ENCODE measurements at regions not wholly inside any gene's neighbourhood (a gene's known extent, or its start where the extent isn't known, plus 50 kb on each side); places are given as distances from the start of the nearest gene placed in this dataset.

GRCh38 chr13:76043874-76044273, 407.7 kb downstream of the LMO7 start:
- no peak for DNase-seq (ENCODE audit: low read depth in 4 of 4, low spot score in 3 of 4)

DNA sequence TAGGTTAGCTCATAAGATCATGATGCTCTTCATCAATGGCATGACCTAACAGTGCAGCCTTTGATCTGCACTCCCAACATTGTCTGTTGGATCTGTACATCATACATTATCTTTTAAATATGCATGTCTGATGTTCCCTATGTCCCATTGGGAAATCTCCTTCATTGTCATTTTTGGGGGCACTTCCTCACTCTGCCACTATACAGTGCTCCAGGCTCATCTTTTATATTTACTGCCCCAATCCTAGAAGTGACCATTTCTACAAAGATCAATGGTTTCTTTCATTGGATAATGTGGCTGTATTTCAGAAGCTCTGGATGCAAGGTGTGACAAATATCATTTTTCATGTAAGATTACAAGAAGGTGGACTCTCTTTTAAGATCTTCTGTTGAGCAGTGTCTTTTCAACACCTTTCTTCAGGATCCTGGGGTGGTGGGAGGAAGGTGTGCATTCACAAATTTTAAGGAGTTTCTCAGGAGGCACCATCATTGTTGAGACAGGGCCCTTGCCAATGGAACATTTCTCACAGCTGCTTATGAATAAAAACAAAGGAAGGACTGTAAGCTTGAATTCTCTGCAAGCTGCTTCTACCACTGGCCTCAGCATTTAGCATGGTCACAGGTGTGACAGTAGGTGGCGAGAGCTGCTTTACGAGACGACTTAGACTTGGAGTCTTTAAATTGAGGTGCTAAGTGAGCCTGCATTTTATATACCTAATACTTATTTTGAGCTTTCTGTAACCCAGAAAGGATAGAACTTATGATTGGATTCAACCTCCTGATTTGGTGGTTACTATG, 403.0 kb downstream of the LMO7 start:
- DNase-seq (ENCODE audit: low read depth in 4 of 4, low spot score in 3 of 4), result no peak

- DNase-seq (ENCODE audit: low read depth in 4 of 4, low spot score in 3 of 4), result no peak
Observed at GRCh38 chr13:76036176-76036575, 400.0 kb downstream of the LMO7 start.

DNA sequence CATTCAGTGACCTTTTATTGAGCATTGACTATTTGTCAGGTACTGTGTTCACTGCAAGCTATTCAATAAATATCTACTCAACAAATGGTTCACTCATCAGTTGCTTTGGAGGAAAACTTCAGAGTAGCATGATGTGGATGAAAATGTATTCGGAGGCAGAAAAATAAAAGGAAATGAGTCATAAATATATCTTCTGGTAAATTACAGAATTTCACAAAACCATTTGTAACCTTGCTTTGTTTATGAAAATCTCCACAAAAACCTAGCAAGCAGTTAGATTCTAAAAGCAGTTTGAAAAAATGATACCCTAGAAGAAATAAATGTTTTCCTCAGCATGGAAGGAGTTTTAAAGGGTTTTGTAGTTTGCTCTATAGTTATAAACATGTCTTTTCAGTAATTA, 399.6 kb downstream of the LMO7 start:
- no peak for DNase-seq (ENCODE audit: low read depth in 4 of 4, low spot score in 3 of 4)

- DNase-seq (ENCODE audit: low read depth in 4 of 4, low spot score in 3 of 4), result no peak
Observed at GRCh38 chr13:76029706-76030105, 393.6 kb downstream of the LMO7 start.

- DNase-seq (ENCODE audit: low read depth in 4 of 4, low spot score in 3 of 4), result no peak
Observed at GRCh38 chr13:76029088-76029487, 393.0 kb downstream of the LMO7 start.

DNA sequence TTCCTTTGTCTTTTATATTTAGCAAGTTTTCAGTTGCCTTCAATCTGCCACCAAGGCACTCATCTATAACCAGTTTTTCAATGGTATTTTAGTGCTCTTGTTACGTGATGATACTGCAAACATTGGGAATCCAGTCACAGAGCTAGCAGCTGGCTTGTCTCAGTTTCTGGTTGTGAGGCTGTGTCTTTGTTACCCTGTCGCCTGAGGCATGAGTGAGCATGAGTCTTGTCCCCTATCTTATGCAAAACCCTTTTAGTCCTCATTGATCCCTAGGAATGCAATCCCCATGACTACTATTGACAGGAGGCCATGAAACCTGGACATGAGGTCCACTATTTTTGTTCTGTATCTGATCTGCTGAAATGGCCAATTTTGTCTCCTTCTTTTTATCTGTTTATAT, 391.0 kb downstream of the LMO7 start:
- no peak for DNase-seq (ENCODE audit: low read depth in 4 of 4, low spot score in 3 of 4)

GRCh38 chr13:76025392-76025791, 389.3 kb downstream of the LMO7 start:
- DNase-seq (ENCODE audit: low read depth in 4 of 4, low spot score in 3 of 4), result no peak

- DNase-seq (ENCODE audit: low read depth in 4 of 4, low spot score in 3 of 4), result no peak
Observed at GRCh38 chr13:76024151-76024550, 388.0 kb downstream of the LMO7 start.

GRCh38 chr13:76023652-76024051, 387.5 kb downstream of the LMO7 start:
- DNase-seq (ENCODE audit: low read depth in 4 of 4, low spot score in 3 of 4), result no peak

- DNase-seq (ENCODE audit: low read depth in 4 of 4, low spot score in 3 of 4), result no peak
Observed at GRCh38 chr13:76020421-76020955, 384.4 kb downstream of the LMO7 start.

- no peak for DNase-seq (ENCODE audit: low read depth in 4 of 4, low spot score in 3 of 4)
Observed at GRCh38 chr13:76019421-76020044, 383.4 kb downstream of the LMO7 start.

DNA sequence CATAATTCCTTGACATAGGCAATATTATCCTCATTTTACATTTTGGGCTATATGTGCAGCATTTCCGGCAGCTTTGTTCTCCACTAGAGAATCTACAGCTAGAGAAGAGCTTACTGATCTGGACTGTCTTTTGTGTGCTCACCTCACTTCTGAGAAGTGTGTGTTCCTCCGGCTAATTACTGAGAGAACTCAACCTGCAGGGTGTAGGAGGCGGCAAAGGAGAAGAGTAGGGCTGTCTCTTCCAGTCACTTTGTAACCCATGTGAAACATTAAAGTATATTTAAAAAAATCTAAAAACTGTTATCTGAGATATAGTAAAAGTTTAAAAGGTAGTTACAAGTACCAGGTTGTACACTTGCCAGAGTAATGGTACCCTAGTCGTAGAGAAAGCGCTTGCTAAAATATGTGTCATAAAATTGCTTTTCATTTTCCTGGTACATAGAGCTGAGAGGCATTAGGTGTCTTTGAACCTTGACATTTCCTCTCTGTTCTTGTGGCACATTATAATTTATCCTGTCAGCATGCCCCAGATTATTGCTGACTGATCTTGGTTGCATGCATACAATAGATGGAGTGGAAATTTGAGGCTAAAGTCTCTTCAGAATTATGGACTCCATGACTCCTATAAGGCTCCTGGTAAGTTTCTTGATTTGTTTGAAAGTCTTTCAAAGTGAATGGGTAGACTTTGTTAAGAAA, 381.9 kb downstream of the LMO7 start:
- no peak for DNase-seq (ENCODE audit: low read depth in 4 of 4, low spot score in 3 of 4)

DNA sequence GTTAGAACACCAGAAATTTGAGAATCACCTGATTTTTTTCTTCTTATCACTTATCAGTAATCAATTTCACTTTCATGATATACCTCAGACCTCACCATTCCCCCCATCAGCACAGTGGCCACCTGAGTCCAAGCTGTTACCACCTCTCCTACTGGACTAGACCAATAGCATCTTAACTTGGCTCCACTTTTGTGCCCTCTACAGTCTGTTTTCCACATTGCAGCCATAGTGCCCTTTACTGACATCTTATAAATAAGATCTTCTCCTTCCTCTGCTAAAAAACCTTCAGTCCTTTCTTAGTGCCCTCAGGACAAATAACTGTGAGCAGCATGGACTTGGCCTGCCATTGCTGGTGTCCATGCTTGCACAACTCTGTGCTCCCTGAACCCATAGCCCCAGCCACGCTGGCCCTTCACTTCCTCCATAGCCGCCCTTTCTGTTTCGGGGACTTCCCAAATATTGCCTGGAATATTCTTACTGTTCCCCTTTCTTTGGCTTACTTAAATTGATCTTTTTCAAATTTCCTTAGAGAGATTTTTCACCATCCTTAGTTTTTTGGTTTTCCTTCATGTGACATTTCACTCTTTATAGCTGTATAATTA, 380.8 kb downstream of the LMO7 start:
- DNase-seq (ENCODE audit: low read depth in 4 of 4, low spot score in 3 of 4), result no peak

- DNase-seq (ENCODE audit: low read depth in 4 of 4, low spot score in 3 of 4), result no peak
Observed at GRCh38 chr13:76014406-76015318, 378.5 kb downstream of the LMO7 start.

DNA sequence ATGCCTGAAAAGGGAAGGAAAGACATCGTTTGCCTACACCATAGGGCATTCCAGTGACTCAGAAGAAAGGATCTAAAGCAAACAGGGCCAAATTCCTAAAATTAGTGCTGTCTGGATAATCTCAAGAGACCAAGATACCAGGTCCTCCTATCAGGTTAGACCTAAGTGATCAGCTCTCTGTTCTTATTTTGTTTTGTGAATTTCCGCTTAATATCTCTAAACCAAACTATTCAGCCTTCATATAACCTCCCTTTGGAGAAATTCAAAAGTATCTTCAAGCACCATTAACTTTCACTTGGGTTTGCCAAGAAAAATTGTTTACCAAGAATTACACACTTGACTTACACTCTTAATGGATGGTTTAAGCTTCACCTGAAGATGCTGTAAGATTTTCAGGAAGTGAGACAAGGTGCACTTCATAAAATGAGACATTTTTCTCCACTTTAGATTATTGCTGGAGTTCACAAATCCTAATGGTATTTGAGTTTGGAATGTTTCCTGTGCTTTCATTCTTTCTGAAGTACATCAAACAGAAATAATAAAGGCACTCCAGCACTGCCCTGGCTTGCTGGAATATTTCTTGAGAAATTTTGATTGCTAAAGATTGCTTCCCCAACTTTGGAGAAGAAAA, 376.1 kb downstream of the LMO7 start:
- no peak for DNase-seq (ENCODE audit: low read depth in 4 of 4, low spot score in 3 of 4)

DNA sequence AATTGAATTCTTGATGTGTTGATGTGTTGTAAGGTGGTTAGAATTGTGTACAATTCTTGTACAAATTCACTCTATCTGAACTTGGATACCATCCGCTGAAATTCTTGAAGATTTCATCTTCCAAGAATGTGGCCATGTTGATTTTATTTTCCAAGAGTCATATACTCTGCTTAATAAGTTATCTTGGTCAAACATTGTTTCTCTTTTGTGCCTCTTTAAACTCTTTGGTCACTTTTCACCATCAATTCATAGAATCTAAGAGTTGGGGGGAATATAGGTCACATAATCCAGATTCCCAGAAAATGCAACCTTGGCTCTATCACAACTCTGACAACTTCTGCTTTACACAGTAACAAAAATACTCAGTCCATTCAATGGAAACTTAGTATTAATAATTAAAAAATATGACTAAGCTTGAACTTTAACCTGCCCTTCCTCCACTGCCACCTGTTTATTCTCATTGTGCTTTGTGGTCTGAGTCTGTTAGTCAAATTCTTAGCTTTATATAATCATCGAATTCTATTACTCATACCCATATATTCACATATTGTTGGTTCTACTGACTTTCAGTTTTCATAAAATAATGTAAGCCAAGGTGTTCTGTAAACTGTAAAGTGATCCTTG, 373.2 kb downstream of the LMO7 start:
- no peak for DNase-seq (ENCODE audit: low read depth in 4 of 4, low spot score in 3 of 4)

DNA sequence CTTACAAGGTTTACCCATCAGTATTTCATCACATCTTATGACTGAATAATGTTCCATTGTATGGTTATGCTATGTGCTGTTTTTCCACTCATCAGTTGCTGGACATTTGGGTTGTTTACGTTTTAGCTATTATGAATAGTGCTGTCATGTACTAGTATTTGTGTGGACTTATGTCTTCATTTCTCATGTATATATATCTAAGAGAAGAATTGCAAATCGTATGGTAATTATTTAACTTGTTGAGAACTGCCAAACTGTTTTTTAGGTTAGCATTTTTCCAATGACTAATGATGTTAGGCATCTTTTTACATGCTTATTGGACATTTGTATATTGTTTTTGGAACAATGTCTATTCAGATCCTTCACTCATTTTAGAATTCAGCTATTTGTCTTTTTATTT, 368.3 kb downstream of the LMO7 start:
- no peak for DNase-seq (ENCODE audit: low read depth in 4 of 4, low spot score in 3 of 4)

DNA sequence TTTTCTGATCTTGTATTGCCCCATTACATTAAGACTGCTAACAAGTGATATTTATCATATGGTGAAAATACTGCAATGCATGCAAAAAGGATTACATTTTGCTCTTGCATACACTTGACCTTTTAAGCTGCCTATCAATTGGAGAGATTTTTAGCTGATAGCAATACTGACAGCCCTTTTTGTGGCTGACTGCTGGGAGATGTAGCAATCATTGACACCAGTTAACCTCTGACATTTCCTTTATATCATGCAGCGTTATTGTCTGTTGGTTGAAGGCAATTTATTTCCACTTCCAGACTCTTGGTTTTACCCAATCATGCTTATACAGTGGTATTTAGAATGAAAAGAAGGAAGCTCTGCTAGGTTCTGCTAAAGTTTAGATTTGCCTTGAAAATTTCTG, 364.0 kb downstream of the LMO7 start:
- no peak for DNase-seq (ENCODE audit: low read depth in 4 of 4, low spot score in 3 of 4)

Measured in right renal pelvis (tissue), 4 donors.